ENCODE measurements at regions not wholly inside any gene's neighbourhood (a gene's known extent, or its start where the extent isn't known, plus 50 kb on each side); places are given as distances from the start of the nearest gene placed in this dataset.

- no peak overlapping the region for H3K27ac ChIP-seq
- H3K36me3 ChIP-seq, result no peaks in the 10 kb centered on the region
- DNase-seq, result no peak
- H3K4me3 ChIP-seq (ENCODE audit: low read depth, low read length), result no peak overlapping the region
- no peaks in the 10 kb centered on the region for H3K9me3 ChIP-seq (ENCODE audit: severe bottlenecking)
- H3K27me3 ChIP-seq (ENCODE audit: insufficient read depth, low read depth, severe bottlenecking), result no peaks in the 10 kb centered on the region
- TF ChIP-seq CTCF (IDR thresholded peaks at IDR 0.05; ENCODE audit: low read depth, low read length), result no peak
Observed at GRCh38 chr5:128736553-128736952, 198.5 kb upstream of the FBN2 start.

GRCh38 chr5:128749136-128749898 is 211.3 kb upstream of the FBN2 start:
- H3K9me3 ChIP-seq (ENCODE audit: severe bottlenecking), result no peaks in the 10 kb centered on the region
- H3K27me3 ChIP-seq (ENCODE audit: insufficient read depth, low read depth, severe bottlenecking), result peaks cover 2% of the 10 kb centered on the region
- no peak overlapping the region for H3K4me3 ChIP-seq (ENCODE audit: low read depth, low read length)
- DNase-seq, result no peak
- no peak for TF ChIP-seq CTCF (IDR thresholded peaks at IDR 0.05; ENCODE audit: low read depth, low read length)
- H3K36me3 ChIP-seq, result no peaks in the 10 kb centered on the region
- H3K27ac ChIP-seq, result no peak overlapping the region

- DNase-seq, result no peak
Observed at GRCh38 chr5:128750155-128750554, 212.1 kb upstream of the FBN2 start.

GRCh38 chr5:128757196-128757959 is 207.9 kb upstream of the SLC27A6 start:
- H3K36me3 ChIP-seq, result no peaks in the 10 kb centered on the region
- H3K4me3 ChIP-seq (ENCODE audit: low read depth, low read length), result no peak overlapping the region
- no peak for DNase-seq
- no peak for TF ChIP-seq CTCF (IDR thresholded peaks at IDR 0.05; ENCODE audit: low read depth, low read length)
- peaks cover 2% of the 10 kb centered on the region for H3K27me3 ChIP-seq (ENCODE audit: insufficient read depth, low read depth, severe bottlenecking)
- H3K27ac ChIP-seq, result no peak overlapping the region
- no peaks in the 10 kb centered on the region for H3K9me3 ChIP-seq (ENCODE audit: severe bottlenecking)

More at GRCh38 chr5:128750155-128750554, 212.1 kb upstream of the FBN2 start:
- Histone ChIP-seq H3K27ac (no peak overlapping the region), H3K27me3 (ENCODE audit: insufficient read depth, low read depth, severe bottlenecking) (peaks cover 2% of the 10 kb centered on the region), H3K9me3 (ENCODE audit: severe bottlenecking) (no peaks in the 10 kb centered on the region), H3K36me3 (no peaks in the 10 kb centered on the region), H3K4me3 (ENCODE audit: low read depth, low read length) (no peak overlapping the region)
- TF ChIP-seq CTCF (IDR thresholded peaks at IDR 0.05; ENCODE audit: low read depth, low read length), result no peak

GRCh38 chr5:128762661-128763306 is 202.5 kb upstream of the SLC27A6 start:
- peaks cover 8% of the 10 kb centered on the region for H3K27me3 ChIP-seq (ENCODE audit: insufficient read depth, low read depth, severe bottlenecking)
- no peak overlapping the region for H3K27ac ChIP-seq
- no peak for TF ChIP-seq CTCF (IDR thresholded peaks at IDR 0.05; ENCODE audit: low read depth, low read length)
- no peak overlapping the region for H3K4me3 ChIP-seq (ENCODE audit: low read depth, low read length)
- H3K9me3 ChIP-seq (ENCODE audit: severe bottlenecking), result no peaks in the 10 kb centered on the region
- DNase-seq, result no peak
- H3K36me3 ChIP-seq, result no peaks in the 10 kb centered on the region
